ENCODE measurements at regions not wholly inside any gene's neighbourhood (a gene's known extent, or its start where the extent isn't known, plus 50 kb on each side); places are given as distances from the start of the nearest gene placed in this dataset.

GRCh38 chr6:168826726-168827585 is 386.0 kb downstream of the SMOC2 start:
- Histone ChIP-seq H3K4me3 (ENCODE audit: low read length in 3 of 3) (no peak overlapping the region), H3K27ac (ENCODE audit: low read depth in 2 of 2, low read length in 2 of 2) (no peak overlapping the region), H3K36me3 (ENCODE audit: control insufficient read depth in 2 of 3, insufficient read depth in 3 of 3, low read length in 3 of 3) (no peaks in the 10 kb centered on the region), H3K9me3 (ENCODE audit: control insufficient read depth in 2 of 3, insufficient read depth in 1 of 3, low read length in 3 of 3) (no peaks in the 10 kb centered on the region), H3K27me3 (ENCODE audit: control insufficient read depth, insufficient read depth, low read length) (no peaks in the 10 kb centered on the region), H3K4me1 (ENCODE audit: control insufficient read depth in 2 of 3, insufficient read depth in 2 of 3, low read depth in 1 of 3, low read length in 3 of 3) (no peaks in the 10 kb centered on the region), H3K9ac (ENCODE audit: low read length in 3 of 3) (no peak overlapping the region)
- no peak for FAIRE-seq
- no peak for TF ChIP-seq CTCF (IDR thresholded peaks at IDR 0.05; ENCODE audit: borderline replicate concordance, extremely low read depth, insufficient read depth)
- intact Hi-C loops (cut with DNase I) = no loop called here
- DNase-seq = peak in 2 of 5 donors; percentile 44 to 78

- Histone ChIP-seq H3K36me3 (ENCODE audit: control insufficient read depth in 2 of 3, insufficient read depth in 3 of 3, low read length in 3 of 3) (no peaks in the 10 kb centered on the region), H3K4me1 (ENCODE audit: control insufficient read depth in 2 of 3, insufficient read depth in 2 of 3, low read depth in 1 of 3, low read length in 3 of 3) (no peaks in the 10 kb centered on the region), H3K9ac (ENCODE audit: low read length in 3 of 3) (no peak overlapping the region), H3K27ac (ENCODE audit: low read depth in 2 of 2, low read length in 2 of 2) (no peak overlapping the region), H3K9me3 (ENCODE audit: control insufficient read depth in 2 of 3, insufficient read depth in 1 of 3, low read length in 3 of 3) (no peaks in the 10 kb centered on the region), H3K4me3 (ENCODE audit: low read length in 3 of 3) (no peak overlapping the region), H3K27me3 (ENCODE audit: control insufficient read depth, insufficient read depth, low read length) (no peaks in the 10 kb centered on the region)
- FAIRE-seq (no peak), DNase-seq (no peak)
- intact Hi-C loops (cut with DNase I) = no loop called here
- TF ChIP-seq CTCF (IDR thresholded peaks at IDR 0.05; ENCODE audit: borderline replicate concordance, extremely low read depth, insufficient read depth) = no peak
Measured at GRCh38 chr6:168826078-168826390, 385.1 kb downstream of the SMOC2 start.

- Histone ChIP-seq H3K4me3 (ENCODE audit: low read length in 3 of 3) (no peak overlapping the region), H3K27me3 (ENCODE audit: control insufficient read depth, insufficient read depth, low read length) (no peaks in the 10 kb centered on the region), H3K36me3 (ENCODE audit: control insufficient read depth in 2 of 3, insufficient read depth in 3 of 3, low read length in 3 of 3) (no peaks in the 10 kb centered on the region), H3K4me1 (ENCODE audit: control insufficient read depth in 2 of 3, insufficient read depth in 2 of 3, low read depth in 1 of 3, low read length in 3 of 3) (no peaks in the 10 kb centered on the region), H3K9ac (ENCODE audit: low read length in 3 of 3) (no peak overlapping the region), H3K27ac (ENCODE audit: low read depth in 2 of 2, low read length in 2 of 2) (no peak overlapping the region), H3K9me3 (ENCODE audit: control insufficient read depth in 2 of 3, insufficient read depth in 1 of 3, low read length in 3 of 3) (no peaks in the 10 kb centered on the region)
- intact Hi-C loops (cut with DNase I) = no loop called here
- FAIRE-seq (no peak), DNase-seq (no peak)
- TF ChIP-seq CTCF (IDR thresholded peaks at IDR 0.05; ENCODE audit: borderline replicate concordance, extremely low read depth, insufficient read depth) = no peak
Measured at GRCh38 chr6:168825226-168826077, 384.5 kb downstream of the SMOC2 start.
